PC-3 (cell line): ENCODE measurements at regions not wholly inside any gene's neighbourhood (a gene's known extent, or its start where the extent isn't known, plus 50 kb on each side); places are given as distances from the start of the nearest gene placed in this dataset.

Source experiments
- CTCF ChIP-seq: fragments of 300-600 bp; sonication (generic); conservative IDR thresholded peaks from 2 replicates; pipeline ENCODE4 v1.5.1; 2017; ENCODE audit warnings: antibody characterized with exemption, low read depth, mild to moderate bottlenecking, low read length
- EZH2phosphoT487 ChIP-seq: fragments of 300-600 bp; sonication (generic); IDR thresholded peaks from 2 replicates; pipeline ENCODE4 v1.6.1; 2018; ENCODE audit warnings: mild to moderate bottlenecking, antibody characterized with exemption, low read length, borderline replicate concordance

GRCh38 chr6:140833408-140833807, 1299.3 kb upstream of the GJE1 start:
- no peak for TF ChIP-seq CTCF
- TF ChIP-seq EZH2phosphoT487 = no peak
